Keratinocyte (primary cell): ENCODE measurements at regions not wholly inside any gene's neighbourhood (a gene's known extent, or its start where the extent isn't known, plus 50 kb on each side); places are given as distances from the start of the nearest gene placed in this dataset.

ENCODE experiments used
- CTCF ChIP-seq, 3 experiments: IDR thresholded peaks in 1 of 3; conservative IDR thresholded peaks in 1 of 3; optimal IDR thresholded peaks in 1 of 3; 2 replicates in 2 of 3; 3 replicates in 1 of 3; pipeline versions ENCODE3 to v1.5.1; 2011; ENCODE audit warnings: low read length in 3 of 3, mild to moderate bottlenecking in 3 of 3, moderate library complexity in 2 of 3, control low read depth in 1 of 3, inconsistent platforms in 1 of 3; ENCODE audit not compliant: insufficient read depth in 2 of 3; ENCODE audit errors: extremely low read depth in 1 of 3
- EZH2 ChIP-seq: IDR thresholded peaks from one replicate; pipeline ENCODE4 v1.6.1; 2012; ENCODE audit warnings: inconsistent platforms, mild to moderate bottlenecking, low read length, moderate library complexity

- TF ChIP-seq CTCF (optimal IDR thresholded peaks at IDR 0.05 in 1 of 3, IDR thresholded peaks at IDR 0.05 in 1 of 3, conservative IDR thresholded peaks at IDR 0.05 in 1 of 3; ENCODE audit: extremely low read depth in 1 of 3, insufficient read depth in 2 of 3, low read length in 3 of 3) (no peak), EZH2 (no peak)
Observed at GRCh38 chr16:75798714-75799113, 72.4 kb upstream of the CPHXL start.
